HS-5 (cell line): ENCODE measurements at regions not wholly inside any gene's neighbourhood (a gene's known extent, or its start where the extent isn't known, plus 50 kb on each side); places are given as distances from the start of the nearest gene placed in this dataset.

ENCODE experiments used
- DNase-seq: peaks from one replicate; pipeline ENCODE4 v3.0.0-alpha.2; 2012; ENCODE audit warnings: low read depth

DNA sequence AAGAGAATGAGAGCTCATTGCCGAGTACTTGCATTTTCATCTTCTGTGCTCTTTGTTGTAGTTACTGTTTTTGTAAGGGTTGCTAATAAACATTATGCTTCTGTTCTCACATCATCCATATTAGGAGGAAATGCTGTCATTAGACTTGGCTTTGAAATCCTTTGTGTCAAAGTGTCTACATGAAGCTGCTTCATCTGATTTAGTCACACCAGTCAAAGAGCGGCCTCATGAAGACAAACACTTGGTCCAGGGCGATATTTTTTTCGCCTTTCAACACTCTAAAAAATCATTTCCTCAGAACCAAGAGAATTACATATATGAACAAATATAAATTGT, 105.0 kb downstream of the SPRY2 start:
- no peak for DNase-seq

DNA sequence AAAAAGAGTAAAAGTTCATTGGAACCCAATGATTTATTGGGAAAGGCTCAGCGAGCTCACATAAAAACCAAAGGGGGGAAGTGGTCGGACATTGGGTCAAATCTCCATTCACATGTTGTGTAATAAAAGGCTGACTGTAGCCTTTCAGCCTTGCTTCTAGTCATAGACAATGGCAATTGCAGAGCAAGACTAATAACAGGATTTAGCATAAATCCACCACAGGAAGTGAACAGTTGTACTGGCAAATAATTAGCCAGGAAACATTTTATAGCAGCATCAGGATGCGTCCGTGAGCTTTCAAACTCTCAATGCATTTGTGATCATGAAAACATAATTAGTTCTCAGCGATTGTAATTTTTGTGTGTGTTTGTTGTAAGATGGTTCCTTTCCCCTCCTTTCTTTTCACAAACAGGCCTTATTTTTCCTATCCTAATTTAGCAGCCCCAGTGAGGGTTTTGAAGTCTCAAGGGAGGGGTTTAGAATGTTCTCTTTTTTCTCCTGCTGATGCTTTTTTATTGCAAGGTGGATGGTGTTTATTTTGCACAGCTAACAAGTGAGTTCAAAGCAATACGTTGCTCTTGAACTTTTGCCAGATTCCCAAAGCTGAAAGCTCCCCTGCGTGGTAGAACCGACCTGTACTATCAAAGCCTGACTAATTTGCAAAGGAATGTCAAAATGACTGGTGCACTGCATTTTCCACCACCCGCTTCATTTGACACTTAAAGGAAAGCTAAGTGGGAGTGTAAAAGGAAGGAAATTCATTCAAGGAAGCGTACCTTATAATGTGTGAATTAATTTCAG, 105.6 kb downstream of the SPRY2 start:
- DNase-seq, result no peak

DNA sequence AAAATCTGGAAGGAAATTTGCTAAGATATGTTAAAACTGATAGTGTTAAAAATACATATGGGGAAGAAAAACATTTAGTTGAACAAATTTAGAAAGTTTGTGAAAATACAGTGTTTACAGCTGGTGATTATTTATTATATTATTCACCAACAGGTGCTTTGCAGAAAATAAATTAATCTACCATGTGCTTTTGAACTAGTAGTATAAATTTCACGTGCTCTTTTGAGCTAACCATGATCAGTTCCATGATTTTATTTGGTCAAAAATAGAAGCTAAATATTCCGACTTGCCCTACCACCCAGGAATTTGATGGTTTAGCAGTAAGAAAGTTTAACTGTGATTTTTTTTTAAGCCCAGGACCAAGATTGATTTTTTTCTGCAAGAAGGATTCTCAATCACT, 113.3 kb downstream of the SPRY2 start:
- no peak for DNase-seq

- DNase-seq, result no peak
Measured at GRCh38 chr13:80226645-80227044, 114.3 kb downstream of the SPRY2 start.

- DNase-seq, result no peak
Measured at GRCh38 chr13:80224468-80224867, 116.5 kb downstream of the SPRY2 start.

GRCh38 chr13:80217614-80218456, 123.1 kb downstream of the SPRY2 start:
- no peak for DNase-seq

- DNase-seq, result no peak
Measured at GRCh38 chr13:80215368-80215767, 125.6 kb downstream of the SPRY2 start.

DNA sequence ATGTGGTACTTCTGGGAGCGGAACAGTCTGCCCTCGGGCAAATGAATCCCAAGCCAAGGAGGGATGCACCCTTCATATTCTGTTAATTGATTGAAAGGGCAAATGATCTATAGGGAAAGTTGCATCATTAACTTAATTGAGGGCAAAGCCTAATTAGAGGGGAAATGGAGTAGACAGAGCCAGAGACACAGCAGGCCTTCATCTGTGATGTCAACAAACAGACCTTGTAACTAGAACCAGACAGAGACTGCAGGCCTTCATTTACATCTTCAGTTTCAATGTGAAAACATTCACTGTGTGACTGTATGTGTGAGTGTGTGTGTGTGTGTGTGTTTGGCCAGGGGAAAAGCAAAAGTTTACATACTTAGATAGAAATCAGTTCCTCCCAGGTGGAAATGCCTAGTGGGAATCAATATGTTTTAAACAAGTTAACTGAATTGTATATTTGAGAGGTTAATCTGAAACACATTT, 126.4 kb downstream of the SPRY2 start:
- no peak for DNase-seq

DNA sequence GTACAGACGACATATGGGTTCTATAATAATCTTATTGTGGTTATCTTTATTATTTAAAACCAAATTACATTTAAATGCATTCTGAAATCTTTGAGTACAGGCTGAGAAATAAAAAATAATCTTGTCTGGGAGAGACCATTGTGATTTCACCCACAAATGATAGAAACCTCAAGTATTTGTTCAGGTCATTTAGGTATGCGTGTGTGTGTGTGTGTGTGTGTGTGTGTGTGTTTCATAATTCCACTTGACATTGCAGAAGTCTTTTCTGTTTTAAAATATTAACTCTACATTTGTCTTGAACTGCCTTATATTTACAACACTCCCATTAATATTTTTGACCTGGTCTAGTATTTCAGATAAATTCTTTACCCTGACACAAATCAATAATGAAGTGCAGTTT, 126.9 kb downstream of the SPRY2 start:
- no peak for DNase-seq

GRCh38 chr13:80213201-80213600, 127.7 kb downstream of the SPRY2 start:
- DNase-seq, result no peak

GRCh38 chr13:80211566-80211965, 129.4 kb downstream of the SPRY2 start:
- no peak for DNase-seq

GRCh38 chr13:80204642-80205041, 136.3 kb downstream of the SPRY2 start:
- DNase-seq, result no peak

DNA sequence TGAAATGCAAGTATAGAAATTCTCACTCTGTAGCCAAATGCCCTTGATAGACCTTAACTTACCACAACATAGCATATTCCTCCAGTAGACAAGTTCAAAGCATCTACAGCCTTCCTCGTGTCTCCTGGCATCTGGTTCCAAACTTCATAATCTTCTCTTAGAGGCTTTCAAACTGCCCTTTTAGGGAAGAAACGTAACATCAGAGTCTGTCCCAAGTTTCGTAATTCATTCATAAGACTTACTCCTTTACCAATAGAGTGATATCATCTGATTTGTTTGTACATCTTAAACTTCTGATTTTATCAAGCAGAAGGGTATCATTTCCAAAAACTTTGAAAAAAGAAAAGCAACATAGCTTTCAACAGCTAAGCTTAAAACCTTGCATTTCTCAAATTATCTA, 137.4 kb downstream of the SPRY2 start:
- DNase-seq, result no peak

DNA sequence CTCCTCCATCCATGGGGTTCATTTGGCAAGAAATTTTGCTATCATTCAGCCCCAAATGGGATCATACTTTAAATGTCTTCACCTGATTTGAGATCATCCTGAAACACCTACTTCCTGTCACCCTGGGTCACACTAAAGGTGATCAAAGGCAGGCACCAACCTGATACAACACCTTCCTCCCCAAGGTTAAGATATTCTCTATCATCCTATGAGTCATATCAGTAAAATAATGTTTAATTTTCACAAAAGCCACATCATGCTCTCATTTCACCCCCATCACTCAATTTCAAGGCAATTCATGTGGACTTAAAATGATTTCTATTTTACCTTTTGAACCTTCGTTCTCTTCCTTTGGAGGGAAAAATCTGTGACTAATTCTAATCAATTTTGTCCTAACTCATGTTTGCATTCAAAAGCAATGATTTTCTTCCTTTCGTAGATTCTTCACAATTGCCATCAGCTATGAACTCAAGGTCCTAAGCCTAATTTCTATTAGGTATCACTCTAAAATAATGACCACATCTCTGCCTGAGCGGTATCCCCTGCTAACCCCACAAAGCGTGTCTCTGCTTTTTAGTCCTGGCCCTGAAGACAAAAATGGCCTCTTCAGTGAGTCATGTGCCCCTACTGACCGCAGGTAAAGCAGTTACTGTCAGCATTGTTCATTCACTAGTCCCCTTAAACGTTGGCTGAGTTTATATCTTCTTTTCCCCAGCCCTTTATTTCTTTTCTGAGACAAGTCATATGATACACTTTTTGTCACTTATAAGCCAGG, 139.0 kb downstream of the SPRY2 start:
- DNase-seq, result no peak

GRCh38 chr13:80199585-80200292, 141.2 kb downstream of the SPRY2 start:
- no peak for DNase-seq

DNA sequence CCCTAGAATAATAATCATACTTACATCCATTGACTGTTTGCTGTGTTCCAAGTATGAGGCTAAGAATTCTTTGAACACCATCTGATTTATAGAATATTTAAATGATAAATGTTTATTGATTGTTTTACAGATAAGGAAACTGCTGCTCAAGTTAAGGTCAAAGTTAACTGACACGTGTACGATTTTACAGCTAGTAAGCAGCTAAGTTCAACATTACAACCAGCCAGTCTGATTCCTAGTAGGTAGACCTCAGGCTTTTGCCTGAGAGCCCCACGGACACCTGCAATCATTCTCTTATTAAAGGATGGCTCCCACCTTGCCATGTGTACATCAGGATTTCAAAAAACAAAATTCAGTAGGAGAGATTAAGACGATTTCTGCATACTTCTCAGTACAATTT, 141.9 kb downstream of the SPRY2 start:
- DNase-seq, result no peak

DNA sequence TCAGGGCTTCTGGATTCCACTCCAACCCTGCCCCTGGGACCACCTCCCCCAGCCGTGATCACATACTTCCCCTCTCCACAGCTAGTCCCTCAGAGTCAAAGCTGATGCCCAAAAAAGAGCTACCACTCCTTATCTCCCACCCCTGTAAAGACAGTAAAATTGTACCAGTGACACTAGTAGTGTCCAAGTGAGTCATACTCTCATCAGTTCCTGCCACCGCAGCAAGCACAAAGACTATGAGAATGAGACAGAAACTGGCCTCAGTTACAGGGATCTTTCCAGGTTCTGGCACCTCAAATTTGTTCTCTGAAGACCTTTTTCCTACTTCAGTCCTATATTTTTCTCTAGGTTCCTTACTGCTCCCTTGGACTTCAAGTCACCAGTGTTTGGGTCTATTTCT, 144.2 kb downstream of the SPRY2 start:
- no peak for DNase-seq

DNA sequence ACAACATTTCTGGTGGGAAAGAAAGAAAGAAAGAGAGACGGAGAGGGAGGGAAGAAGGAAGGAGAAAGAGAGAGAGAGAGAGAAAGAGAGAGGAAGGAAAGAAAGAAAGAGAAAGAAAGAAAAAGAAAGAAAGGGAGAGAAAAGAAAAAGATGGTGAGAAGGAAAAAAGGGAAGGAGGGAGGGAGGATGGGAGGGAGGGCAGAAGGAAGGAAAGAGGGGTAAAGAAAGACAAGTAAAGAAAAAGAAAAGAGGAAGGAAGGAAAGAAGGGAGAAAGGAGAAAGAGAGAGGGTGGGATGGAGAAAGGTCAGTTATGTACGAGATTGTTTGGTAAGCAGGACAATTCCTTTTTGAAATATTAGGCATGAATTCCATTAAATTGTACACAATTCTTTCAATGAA, 145.3 kb downstream of the SPRY2 start:
- DNase-seq, result no peak

GRCh38 chr13:80189889-80190597, 150.9 kb downstream of the SPRY2 start:
- DNase-seq, result no peak

DNA sequence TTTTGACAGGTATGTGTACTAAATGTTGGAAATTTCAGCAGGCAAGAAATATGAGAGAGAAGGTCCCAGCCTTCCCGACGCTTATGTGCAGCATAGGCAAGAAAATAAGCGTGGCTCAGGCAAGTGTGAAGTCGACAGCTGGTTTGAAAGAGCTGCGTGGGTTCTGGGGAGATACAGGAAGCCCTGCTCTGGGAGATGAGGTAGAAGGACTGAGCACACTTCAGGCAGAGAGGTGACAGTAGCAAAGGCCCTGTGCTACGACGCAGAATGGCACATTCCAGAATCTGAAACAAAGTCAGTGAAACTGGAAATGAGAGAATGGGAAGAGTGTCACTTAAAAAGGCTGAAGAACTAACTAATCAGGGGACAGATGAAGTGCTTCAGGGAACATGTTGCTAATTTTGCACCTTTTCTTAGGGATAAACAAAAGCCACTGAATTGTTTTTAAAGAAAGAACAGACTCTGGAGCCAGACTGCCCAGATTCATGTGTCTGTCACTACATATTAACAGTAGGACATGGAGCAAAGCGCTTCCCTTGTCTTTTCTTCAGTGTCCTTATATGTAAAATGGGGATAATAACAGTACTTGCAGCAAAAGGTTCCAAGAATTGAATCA, 160.1 kb downstream of the SPRY2 start:
- DNase-seq, result no peak

DNA sequence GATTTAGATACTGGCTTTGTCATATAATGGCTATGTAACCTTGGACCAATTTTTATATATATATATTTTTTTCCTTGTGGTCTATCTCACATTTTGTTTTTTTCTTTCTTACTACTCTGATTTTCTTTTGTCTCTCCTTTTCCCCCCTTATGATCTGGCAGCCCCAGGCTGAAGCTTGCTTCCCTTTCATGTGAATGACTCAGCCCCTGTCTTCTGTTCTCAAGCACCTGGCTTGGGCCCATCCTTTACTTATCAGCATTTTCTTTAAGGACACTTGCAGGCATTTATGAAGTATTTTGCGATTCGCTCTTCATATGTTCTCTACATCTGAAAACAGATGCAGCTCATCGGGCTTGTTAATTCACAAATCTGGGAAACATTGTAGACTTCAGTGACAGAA, 163.6 kb downstream of the SPRY2 start:
- DNase-seq, result no peak
